OCI-LY1 (cell line): ENCODE measurements at regions not wholly inside any gene's neighbourhood (a gene's known extent, or its start where the extent isn't known, plus 50 kb on each side); places are given as distances from the start of the nearest gene placed in this dataset.

Experiments
- H2AFZ ChIP-seq: fragments of 200-600 bp; sonication (generic), shearing (Covaris generic); 2 replicates; pipeline ENCODE4 v1.6.0; 2014; ENCODE audit warnings: antibody characterized with exemption, mild to moderate bottlenecking, low read length
- H3F3A ChIP-seq: fragments of 200-600 bp; sonication (generic), shearing (Covaris generic); 2 replicates; pipeline ENCODE4 v1.6.0; 2014; ENCODE audit warnings: mild to moderate bottlenecking, antibody characterized with exemption, low read length, moderate library complexity; ENCODE audit not compliant: insufficient read depth
- H3K27ac ChIP-seq: fragments of 200-600 bp; sonication (generic); 2 replicates; pipeline ENCODE4 v1.5.1; 2014; ENCODE audit warnings: low read length, mixed run types, mild to moderate bottlenecking, low read depth; ENCODE audit not compliant: poor library complexity, severe bottlenecking
- H3K27me3 ChIP-seq: fragments of 200-600 bp; sonication (generic); 2 replicates; pipeline ENCODE4 v1.6.0; 2014; ENCODE audit warnings: antibody characterized with exemption, mild to moderate bottlenecking, low read length, moderate library complexity; ENCODE audit not compliant: insufficient read depth
- H3K36me3 ChIP-seq: fragments of 200-600 bp; sonication (generic); 2 replicates; pipeline ENCODE4 v1.6.1; 2014; ENCODE audit warnings: mild to moderate bottlenecking, antibody characterized with exemption, low read length, moderate library complexity, mixed read lengths; ENCODE audit not compliant: insufficient read depth
- H3K4me1 ChIP-seq: fragments of 200-600 bp; sonication (generic); 2 replicates; pipeline ENCODE4 v1.5.1; 2014; ENCODE audit warnings: mild to moderate bottlenecking, low read length, moderate library complexity; ENCODE audit not compliant: insufficient read depth, severe bottlenecking
- H3K4me2 ChIP-seq: fragments of 200-600 bp; sonication (generic), shearing (Covaris generic); 2 replicates; pipeline ENCODE4 v1.6.1; 2014; ENCODE audit warnings: low read length
- H3K4me3 ChIP-seq: fragments of 200-600 bp; sonication (generic); 2 replicates; pipeline ENCODE4 v1.5.1; 2014; ENCODE audit warnings: low read length, low read depth, mild to moderate bottlenecking, mixed read lengths; ENCODE audit not compliant: poor library complexity, severe bottlenecking
- H3K79me2 ChIP-seq: fragments of 200-600 bp; shearing (Covaris generic); 2 replicates; pipeline ENCODE4 v1.6.1; 2016; ENCODE audit warnings: mixed run types, low read length, mixed read lengths; ENCODE audit not compliant: insufficient read depth
- H3K9ac ChIP-seq: fragments of 200-600 bp; sonication (generic), shearing (Covaris generic); 2 replicates; pipeline ENCODE4 v1.6.1; 2014; ENCODE audit warnings: mild to moderate bottlenecking, low read length, mixed read lengths
- H3K9me2 ChIP-seq: fragments of 200-600 bp; sonication (generic), shearing (Covaris generic); 2 replicates; pipeline ENCODE4 v1.6.1; 2014; ENCODE audit warnings: low read depth, mild to moderate bottlenecking, low read length, mixed read lengths
- H3K9me3 ChIP-seq: fragments of 200-600 bp; shearing (Covaris generic); 2 replicates; pipeline ENCODE4 v1.6.1; 2014; ENCODE audit warnings: low read length, mixed read lengths
- H4K20me1 ChIP-seq: fragments of 200-600 bp; sonication (generic), shearing (Covaris generic); 2 replicates; pipeline ENCODE4 v1.6.0; 2016; ENCODE audit warnings: mild to moderate bottlenecking, low read length; ENCODE audit not compliant: insufficient read depth
- EZH2 ChIP-seq: fragments of 200-600 bp; sonication (generic), shearing (Covaris generic); IDR thresholded peaks from 2 replicates; pipeline ENCODE4 v1.8.0; 2017; ENCODE audit warnings: borderline replicate concordance, mixed run types, mild to moderate bottlenecking, antibody characterized with exemption, low read length, moderate library complexity, mixed read lengths
- TF ChIP-seq, protein P1 (sequence below): fragments of 200-600 bp; sonication (generic), shearing (Covaris generic); IDR thresholded peaks from 2 replicates; pipeline ENCODE4 v1.5.1; 2017; ENCODE audit warnings: mild to moderate bottlenecking, antibody characterized with exemption, low read length, moderate library complexity, mixed read lengths

DNA sequence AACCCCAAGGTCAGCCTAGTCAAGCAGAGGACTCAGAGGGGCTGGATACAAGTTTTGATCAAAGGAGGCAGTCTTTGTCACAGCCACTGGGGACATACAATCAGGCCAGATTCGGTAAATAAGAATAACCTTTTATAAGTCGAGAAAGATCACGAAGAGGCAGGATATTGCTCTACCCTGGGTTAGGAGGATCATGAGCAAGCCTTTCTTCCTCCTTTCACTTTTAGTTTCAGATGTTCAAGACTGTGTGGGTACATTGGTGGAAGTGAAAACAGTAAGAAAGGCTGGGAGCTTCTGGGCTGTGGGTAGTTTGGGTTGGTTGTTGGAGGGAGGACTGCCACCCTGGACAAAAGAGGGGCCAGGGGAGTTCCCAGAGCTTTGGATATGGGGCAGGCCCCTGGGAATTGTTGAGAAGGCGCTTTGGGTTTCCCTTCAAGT is 127.7 kb downstream of the SNAPC1 start:
- TF ChIP-seq, protein P1, sequence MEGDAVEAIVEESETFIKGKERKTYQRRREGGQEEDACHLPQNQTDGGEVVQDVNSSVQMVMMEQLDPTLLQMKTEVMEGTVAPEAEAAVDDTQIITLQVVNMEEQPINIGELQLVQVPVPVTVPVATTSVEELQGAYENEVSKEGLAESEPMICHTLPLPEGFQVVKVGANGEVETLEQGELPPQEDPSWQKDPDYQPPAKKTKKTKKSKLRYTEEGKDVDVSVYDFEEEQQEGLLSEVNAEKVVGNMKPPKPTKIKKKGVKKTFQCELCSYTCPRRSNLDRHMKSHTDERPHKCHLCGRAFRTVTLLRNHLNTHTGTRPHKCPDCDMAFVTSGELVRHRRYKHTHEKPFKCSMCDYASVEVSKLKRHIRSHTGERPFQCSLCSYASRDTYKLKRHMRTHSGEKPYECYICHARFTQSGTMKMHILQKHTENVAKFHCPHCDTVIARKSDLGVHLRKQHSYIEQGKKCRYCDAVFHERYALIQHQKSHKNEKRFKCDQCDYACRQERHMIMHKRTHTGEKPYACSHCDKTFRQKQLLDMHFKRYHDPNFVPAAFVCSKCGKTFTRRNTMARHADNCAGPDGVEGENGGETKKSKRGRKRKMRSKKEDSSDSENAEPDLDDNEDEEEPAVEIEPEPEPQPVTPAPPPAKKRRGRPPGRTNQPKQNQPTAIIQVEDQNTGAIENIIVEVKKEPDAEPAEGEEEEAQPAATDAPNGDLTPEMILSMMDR: peak; percentile 9; the same call in 1 of the 2 replicates
- no peak for TF ChIP-seq EZH2
- Histone ChIP-seq H3K27me3 (no peaks in the 10 kb centered on the region), H3K36me3 (no peaks in the 10 kb centered on the region), H2AFZ (peak overlapping the region; percentile 41; the same call in 1 of the 2 replicates), H3K27ac (no peak overlapping the region), H3K4me2 (0 out of 2 replicates have a peak overlapping the region, but pooled peaks have one; percentile 21), H3K9me3 (no peaks in the 10 kb centered on the region), H3F3A (no peaks in the 10 kb centered on the region), H3K9me2 (no peaks in the 10 kb centered on the region), H3K9ac (no peak overlapping the region), H3K79me2 (no peaks in the 10 kb centered on the region), H3K4me3 (no peak overlapping the region), H4K20me1 (no peaks in the 10 kb centered on the region), H3K4me1 (peaks cover 5% of the 10 kb centered on the region)

DNA sequence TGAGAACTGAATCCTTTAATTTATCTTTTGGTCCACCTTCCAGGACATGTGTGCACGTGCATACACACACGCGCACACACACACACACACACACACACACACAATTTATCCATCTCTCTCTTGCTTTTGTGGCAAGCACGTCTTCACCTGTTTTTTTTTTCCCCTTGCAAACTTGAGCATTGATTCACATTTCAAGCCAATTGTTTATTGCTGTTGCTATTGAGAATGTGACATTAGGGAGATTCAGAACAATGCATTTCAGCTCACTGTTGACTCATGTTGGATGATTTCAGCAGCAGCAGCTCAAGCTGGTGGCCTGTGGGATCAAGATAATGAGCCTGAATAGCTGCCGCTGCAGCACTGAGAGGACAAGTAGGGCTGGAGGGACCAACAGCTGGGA is 128.9 kb downstream of the SNAPC1 start:
- H4K20me1 ChIP-seq: no peaks in the 10 kb centered on the region
- no peaks in the 10 kb centered on the region for H3K27me3 ChIP-seq
- no peak overlapping the region for H3K4me2 ChIP-seq
- H3K36me3 ChIP-seq: no peaks in the 10 kb centered on the region
- no peaks in the 10 kb centered on the region for H3K79me2 ChIP-seq
- H3F3A ChIP-seq: no peaks in the 10 kb centered on the region
- peaks cover 5% of the 10 kb centered on the region for H3K4me1 ChIP-seq
- TF ChIP-seq, protein P1: no peak
- no peak for TF ChIP-seq EZH2
- no peak overlapping the region for H2AFZ ChIP-seq
- H3K9ac ChIP-seq: no peak overlapping the region
- H3K4me3 ChIP-seq: no peak overlapping the region
- H3K27ac ChIP-seq: no peak overlapping the region
- no peaks in the 10 kb centered on the region for H3K9me2 ChIP-seq
- H3K9me3 ChIP-seq: no peaks in the 10 kb centered on the region

DNA sequence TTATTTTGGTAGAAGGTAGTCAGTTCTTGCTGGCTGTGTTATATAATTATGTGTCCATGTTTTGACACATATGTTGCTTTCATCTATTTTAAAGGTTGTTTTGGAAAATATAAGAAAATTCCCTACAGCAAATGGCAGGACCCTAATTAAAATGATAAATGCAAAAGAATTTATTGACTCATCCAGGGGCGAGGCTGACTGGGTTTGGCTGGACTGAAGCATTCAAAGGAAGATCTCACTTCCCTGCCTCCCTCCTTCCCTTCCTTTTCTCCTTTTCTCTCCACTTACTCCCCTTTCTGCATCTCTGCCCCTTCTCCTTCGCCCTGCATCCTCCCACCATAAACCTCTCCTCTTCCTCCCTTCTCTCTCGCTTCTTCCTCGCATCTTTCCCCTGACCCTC is 129.6 kb downstream of the SNAPC1 start:
- no peaks in the 10 kb centered on the region for H3F3A ChIP-seq
- no peaks in the 10 kb centered on the region for H3K27me3 ChIP-seq
- no peaks in the 10 kb centered on the region for H3K36me3 ChIP-seq
- no peak overlapping the region for H3K27ac ChIP-seq
- TF ChIP-seq, protein P1: no peak
- TF ChIP-seq EZH2: no peak
- no peak overlapping the region for H3K4me3 ChIP-seq
- no peak overlapping the region for H2AFZ ChIP-seq
- H3K4me2 ChIP-seq: no peak overlapping the region
- no peaks in the 10 kb centered on the region for H3K9me2 ChIP-seq
- H3K4me1 ChIP-seq: peaks cover 5% of the 10 kb centered on the region
- H3K79me2 ChIP-seq: no peaks in the 10 kb centered on the region
- no peak overlapping the region for H3K9ac ChIP-seq
- no peaks in the 10 kb centered on the region for H4K20me1 ChIP-seq
- no peaks in the 10 kb centered on the region for H3K9me3 ChIP-seq
